ENCODE measurements at regions not wholly inside any gene's neighbourhood (a gene's known extent, or its start where the extent isn't known, plus 50 kb on each side); places are given as distances from the start of the nearest gene placed in this dataset.
"Not testable (repeated sequence)": the region's sequence is repeated elsewhere in the genome, so short reads cannot be mapped to it uniquely, and the experiment has no call there.

DNA sequence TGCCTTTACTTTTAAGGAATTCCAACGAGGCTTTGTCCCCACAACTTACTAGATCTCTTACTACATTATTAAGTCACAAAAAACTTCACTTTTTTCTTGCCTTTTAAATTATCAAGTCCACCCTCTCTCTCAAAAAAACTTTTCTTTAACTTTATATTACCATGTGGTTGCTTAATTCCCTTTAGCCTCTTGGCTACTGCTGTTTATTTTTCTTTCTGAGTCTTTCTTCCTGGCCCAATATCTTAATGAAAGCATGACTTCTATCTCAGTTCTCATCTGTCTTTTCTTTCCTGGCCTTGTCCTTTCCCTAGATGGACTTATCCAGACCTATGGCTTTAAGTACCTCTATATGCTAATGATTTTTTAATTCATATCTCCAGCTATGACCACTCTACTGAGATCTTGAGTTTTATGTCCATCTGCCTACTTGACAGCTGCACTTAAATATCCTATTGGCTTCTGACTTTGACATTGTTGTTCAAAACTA is 710.5 kb downstream of the RFPL4B start:
- no peak overlapping the region for H3K4me3 ChIP-seq (ENCODE audit: low read depth, low read length)
- TF ChIP-seq, protein P1, sequence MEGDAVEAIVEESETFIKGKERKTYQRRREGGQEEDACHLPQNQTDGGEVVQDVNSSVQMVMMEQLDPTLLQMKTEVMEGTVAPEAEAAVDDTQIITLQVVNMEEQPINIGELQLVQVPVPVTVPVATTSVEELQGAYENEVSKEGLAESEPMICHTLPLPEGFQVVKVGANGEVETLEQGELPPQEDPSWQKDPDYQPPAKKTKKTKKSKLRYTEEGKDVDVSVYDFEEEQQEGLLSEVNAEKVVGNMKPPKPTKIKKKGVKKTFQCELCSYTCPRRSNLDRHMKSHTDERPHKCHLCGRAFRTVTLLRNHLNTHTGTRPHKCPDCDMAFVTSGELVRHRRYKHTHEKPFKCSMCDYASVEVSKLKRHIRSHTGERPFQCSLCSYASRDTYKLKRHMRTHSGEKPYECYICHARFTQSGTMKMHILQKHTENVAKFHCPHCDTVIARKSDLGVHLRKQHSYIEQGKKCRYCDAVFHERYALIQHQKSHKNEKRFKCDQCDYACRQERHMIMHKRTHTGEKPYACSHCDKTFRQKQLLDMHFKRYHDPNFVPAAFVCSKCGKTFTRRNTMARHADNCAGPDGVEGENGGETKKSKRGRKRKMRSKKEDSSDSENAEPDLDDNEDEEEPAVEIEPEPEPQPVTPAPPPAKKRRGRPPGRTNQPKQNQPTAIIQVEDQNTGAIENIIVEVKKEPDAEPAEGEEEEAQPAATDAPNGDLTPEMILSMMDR (IDR thresholded peaks at IDR 0.05; ENCODE audit: low read depth, low read length, missing control alignments), result no peak
- in situ Hi-C loops (cut with HindIII; ENCODE audit: low sequenced_read_pairs), result no loop called here
- no peak for DNase-seq (ENCODE audit: low read depth)

DNA sequence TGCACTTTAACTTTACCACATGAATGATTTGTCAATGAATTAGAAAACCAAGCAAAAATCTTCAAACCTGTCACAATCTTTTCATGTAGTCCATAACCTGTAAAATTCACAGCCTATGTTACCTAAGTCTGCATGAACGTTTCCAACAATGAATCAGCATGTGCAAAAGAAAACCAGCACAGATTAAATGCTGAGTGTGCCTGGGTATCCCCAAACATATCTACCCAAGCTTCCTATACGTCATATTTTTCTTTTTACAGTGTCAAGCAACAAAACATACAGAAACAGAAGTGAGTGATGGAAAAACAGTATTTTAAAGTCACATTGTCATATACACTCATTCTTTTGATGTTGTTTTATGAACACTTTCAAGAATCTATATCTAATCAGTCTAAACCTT is 713.5 kb downstream of the RFPL4B start:
- no peak overlapping the region for H3K4me3 ChIP-seq (ENCODE audit: low read depth, low read length)
- in situ Hi-C loops (cut with HindIII; ENCODE audit: low sequenced_read_pairs), result no loop called here
- TF ChIP-seq, protein P1 (IDR thresholded peaks at IDR 0.05; ENCODE audit: low read depth, low read length, missing control alignments), result no peak
- DNase-seq (ENCODE audit: low read depth), result no peak

DNA sequence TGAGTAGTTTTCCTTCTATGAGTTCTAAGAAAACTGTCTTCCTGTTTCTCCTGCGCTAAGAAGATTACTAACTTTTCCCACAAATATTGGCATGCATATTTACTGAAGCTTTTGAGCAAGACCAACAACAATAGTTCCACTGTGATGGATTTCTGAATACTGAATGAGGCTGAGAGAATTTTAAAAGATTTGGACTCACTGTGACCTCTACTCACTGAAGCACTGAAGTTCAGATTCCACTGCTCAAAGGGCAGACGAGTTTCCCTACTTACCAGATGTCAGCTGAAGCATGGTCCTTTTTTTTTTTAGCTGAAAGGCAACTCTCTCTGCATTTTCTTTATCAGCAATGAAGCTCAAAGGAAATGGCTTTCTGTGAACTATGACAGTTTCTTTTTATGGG is 718.5 kb downstream of the RFPL4B start:
- H3K4me3 ChIP-seq (ENCODE audit: low read depth, low read length), result no peak overlapping the region
- peak; percentile 19 for DNase-seq (ENCODE audit: low read depth)
- TF ChIP-seq, protein P1 (IDR thresholded peaks at IDR 0.05; ENCODE audit: low read depth, low read length, missing control alignments), result no peak

DNA sequence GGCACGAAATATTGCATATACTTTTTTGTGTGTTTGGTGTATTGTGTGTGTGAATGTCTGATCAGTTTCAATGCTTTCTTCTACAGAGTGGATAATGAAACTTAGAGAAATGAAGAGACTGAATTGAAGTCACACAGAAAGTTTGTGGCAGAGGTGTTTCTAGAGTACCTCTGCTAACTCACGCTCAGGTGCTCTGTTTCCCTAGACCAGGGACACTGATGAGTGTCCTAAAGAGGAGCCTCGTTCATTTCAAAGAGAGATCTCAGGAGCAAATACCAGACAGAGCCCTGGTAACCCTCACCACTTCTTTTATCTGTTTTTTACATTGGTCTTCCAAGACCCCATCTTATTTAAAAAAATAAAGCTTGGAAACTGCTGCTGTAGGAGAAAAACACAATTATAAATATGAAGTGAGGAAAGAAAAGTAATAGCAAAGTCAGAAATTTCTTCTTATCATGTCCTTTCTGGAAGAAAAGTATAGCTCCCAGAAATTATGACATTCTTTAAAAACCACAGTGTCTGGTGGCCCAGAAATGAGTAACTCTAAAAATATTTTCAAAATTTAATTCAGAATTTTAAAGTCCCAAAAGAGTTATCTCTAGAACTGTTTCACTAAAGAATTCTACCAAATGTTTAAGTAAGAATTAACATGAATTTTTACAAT is 720.6 kb downstream of the RFPL4B start:
- in situ Hi-C loops (cut with HindIII; ENCODE audit: low sequenced_read_pairs), result no loop called here
- peak; percentile 32 for DNase-seq (ENCODE audit: low read depth)
- H3K4me3 ChIP-seq (ENCODE audit: low read depth, low read length), result no peak overlapping the region
- TF ChIP-seq, protein P1 (IDR thresholded peaks at IDR 0.05; ENCODE audit: low read depth, low read length, missing control alignments), result no peak

More for the DNA sequence above, 718.5 kb downstream of the RFPL4B start:
- in situ Hi-C loops (cut with HindIII; ENCODE audit: low sequenced_read_pairs), result no loop called here

DNA sequence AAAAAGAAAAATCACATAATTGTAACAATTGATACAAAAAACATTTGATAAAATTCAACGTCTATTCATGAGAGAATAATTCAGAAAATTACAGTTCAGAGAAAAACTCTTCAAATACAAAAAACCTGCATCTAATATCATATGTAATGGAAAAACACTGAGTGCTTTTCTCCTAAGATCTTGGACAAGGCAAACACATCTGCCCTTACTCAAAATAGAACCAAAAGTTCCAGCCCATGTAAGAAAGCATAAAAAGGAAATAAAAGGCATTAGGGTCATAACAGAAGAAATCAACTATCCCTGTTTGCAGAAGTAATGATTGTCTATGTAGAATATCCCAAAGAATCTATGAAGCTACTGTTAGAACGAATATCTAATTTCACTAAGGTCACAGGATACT is 721.4 kb downstream of the RFPL4B start:
- in situ Hi-C loops (cut with HindIII; ENCODE audit: low sequenced_read_pairs), result no loop called here
- no peak overlapping the region for H3K4me3 ChIP-seq (ENCODE audit: low read depth, low read length)
- DNase-seq (ENCODE audit: low read depth), result no peak
- TF ChIP-seq, protein P1 (IDR thresholded peaks at IDR 0.05; ENCODE audit: low read depth, low read length, missing control alignments), result no peak

DNA sequence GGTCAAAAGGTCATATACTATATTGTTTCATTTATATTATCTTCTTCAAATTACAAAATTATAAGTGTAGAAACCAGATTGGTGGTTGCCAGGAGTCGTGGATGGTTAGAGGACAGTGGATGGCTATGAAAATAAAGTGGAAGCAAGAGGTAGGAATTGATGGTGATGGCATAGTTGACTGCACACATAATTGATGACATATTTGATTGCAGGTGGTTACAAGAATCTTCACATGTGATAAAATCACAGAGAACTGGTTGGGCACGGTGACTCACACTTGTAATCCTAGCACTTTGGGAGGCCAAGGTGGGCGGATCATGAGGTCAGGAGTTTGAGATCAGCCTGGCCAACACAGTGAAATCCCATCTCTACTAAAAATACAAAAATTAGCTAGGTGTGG is 723.6 kb downstream of the RFPL4B start:
- in situ Hi-C loops (cut with HindIII; ENCODE audit: low sequenced_read_pairs); H3K4me3 ChIP-seq (ENCODE audit: low read depth, low read length); DNase-seq (ENCODE audit: low read depth): not testable (repeated sequence)

DNA sequence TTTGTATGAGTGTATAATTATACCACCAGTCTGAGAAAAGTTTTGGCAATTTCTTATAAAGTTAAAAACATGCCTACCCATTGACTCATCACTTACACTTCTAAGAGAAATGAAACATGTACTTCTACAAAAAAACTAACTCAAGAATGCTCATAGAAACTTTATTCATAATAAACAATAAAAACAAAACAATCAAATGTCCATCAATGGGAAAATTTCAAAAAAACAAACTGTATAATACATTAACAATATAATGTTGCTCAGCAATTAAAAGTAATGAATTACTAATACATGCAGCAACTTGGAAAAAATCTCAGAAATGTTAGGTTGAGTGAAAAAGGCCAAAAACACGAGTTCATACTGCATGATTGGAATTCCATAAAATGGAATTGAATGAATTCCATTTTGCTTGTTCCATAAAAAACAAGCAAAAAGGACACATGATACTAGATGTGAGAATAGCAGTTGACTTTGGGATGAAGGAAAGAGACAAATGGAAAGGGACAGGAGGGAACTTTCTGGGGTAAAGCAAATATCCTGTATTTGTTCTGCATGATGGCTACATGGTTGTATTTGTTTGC is 726.6 kb downstream of the RFPL4B start:
- TF ChIP-seq, protein P1 (IDR thresholded peaks at IDR 0.05; ENCODE audit: low read depth, low read length, missing control alignments), result no peak
- DNase-seq (ENCODE audit: low read depth), result peak; percentile 41
- in situ Hi-C loops (cut with HindIII; ENCODE audit: low sequenced_read_pairs), result no loop called here
- H3K4me3 ChIP-seq (ENCODE audit: low read depth, low read length), result no peak overlapping the region

All from astrocyte of the cerebellum (primary cell).